ENCODE measurements at regions not wholly inside any gene's neighbourhood (a gene's known extent, or its start where the extent isn't known, plus 50 kb on each side); places are given as distances from the start of the nearest gene placed in this dataset.
"Not testable (repeated sequence)": the region's sequence is repeated elsewhere in the genome, so short reads cannot be mapped to it uniquely, and the experiment has no call there.

DNA sequence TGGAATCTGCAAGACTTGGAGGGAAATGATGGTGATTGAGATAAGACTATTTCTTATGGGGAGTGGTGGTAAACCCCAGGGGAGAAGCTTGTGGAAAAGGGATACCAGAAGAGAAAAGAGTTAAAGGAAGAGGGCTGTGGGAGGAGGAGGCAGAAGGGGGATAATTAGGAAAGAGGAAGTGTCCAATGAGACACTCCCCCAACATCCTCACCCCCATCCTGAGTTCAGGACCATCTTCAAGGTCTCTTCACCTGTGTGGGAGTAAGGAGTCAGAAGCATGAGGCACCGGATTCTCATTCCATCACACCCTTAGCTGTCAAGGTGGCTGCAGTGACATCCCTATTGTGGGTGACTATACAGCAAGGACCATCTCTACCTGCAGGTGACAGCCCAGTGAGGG is 106.6 kb upstream of the POC5 start:
- ChIA-PET POLR2A (ENCODE audit: low non-redundant PET) (no interaction called here), CTCF (no interaction called here)
- H3K27me3 ChIP-seq (replicated peaks; ENCODE audit: insufficient read depth, low read depth, low read length, poor library complexity) = no peaks in the 10 kb centered on the region
- no peaks in the 10 kb centered on the region for H3K4me1 ChIP-seq (ENCODE audit: insufficient read depth, low read length, poor library complexity, severe bottlenecking)
- H3K27ac ChIP-seq (ENCODE audit: low read depth, low read length, poor library complexity, severe bottlenecking) = no peak overlapping the region
- no peak overlapping the region for H3K4me3 ChIP-seq (ENCODE audit: low read depth, low read length, poor library complexity, severe bottlenecking)
- no TSS peak for BruUV-seq (replicated peaks)
- intact Hi-C loops (cut with micrococcal nuclease; ENCODE audit: unreplicated experiment) = no loop called here
- TF ChIP-seq EZH2 (IDR thresholded peaks at IDR 0.05; ENCODE audit: borderline replicate concordance, low read depth, low read length, poor library complexity, severe bottlenecking) = no peak
- TF ChIP-seq, protein P1, sequence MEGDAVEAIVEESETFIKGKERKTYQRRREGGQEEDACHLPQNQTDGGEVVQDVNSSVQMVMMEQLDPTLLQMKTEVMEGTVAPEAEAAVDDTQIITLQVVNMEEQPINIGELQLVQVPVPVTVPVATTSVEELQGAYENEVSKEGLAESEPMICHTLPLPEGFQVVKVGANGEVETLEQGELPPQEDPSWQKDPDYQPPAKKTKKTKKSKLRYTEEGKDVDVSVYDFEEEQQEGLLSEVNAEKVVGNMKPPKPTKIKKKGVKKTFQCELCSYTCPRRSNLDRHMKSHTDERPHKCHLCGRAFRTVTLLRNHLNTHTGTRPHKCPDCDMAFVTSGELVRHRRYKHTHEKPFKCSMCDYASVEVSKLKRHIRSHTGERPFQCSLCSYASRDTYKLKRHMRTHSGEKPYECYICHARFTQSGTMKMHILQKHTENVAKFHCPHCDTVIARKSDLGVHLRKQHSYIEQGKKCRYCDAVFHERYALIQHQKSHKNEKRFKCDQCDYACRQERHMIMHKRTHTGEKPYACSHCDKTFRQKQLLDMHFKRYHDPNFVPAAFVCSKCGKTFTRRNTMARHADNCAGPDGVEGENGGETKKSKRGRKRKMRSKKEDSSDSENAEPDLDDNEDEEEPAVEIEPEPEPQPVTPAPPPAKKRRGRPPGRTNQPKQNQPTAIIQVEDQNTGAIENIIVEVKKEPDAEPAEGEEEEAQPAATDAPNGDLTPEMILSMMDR (conservative IDR thresholded peaks at IDR 0.05; ENCODE audit: low read depth, low read length) = no peak
- H3K9me3 ChIP-seq (ENCODE audit: low read depth, low read length, poor library complexity, severe bottlenecking) = no peaks in the 10 kb centered on the region
- no peaks in the 10 kb centered on the region for H3K36me3 ChIP-seq (ENCODE audit: insufficient read depth, low read length, poor library complexity, severe bottlenecking)
- DNase-seq (ENCODE audit: low spot score) = no peak

DNA sequence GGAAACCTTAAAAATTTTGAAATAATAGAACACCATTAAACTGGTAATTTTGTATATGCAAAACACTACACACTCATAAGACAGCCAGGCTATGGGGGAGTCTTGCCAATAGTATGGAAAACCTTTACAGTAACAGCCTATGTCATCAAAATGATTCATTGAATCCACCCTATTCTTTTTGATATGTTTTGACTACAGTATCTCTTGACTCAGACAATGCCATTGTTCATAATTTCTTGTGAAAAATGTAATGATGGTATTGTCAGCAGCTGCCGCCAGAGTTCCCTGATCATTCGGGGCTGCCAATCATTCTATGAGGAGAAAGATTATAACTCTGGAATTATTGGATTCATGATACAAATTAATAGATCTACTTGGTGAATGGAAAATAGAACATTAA is 101.4 kb upstream of the POC5 start:
- ChIA-PET POLR2A (ENCODE audit: low non-redundant PET) (no interaction called here), CTCF (no interaction called here)
- Histone ChIP-seq H3K27ac (ENCODE audit: low read depth, low read length, poor library complexity, severe bottlenecking) (no peak overlapping the region), H3K27me3 (replicated peaks; ENCODE audit: insufficient read depth, low read depth, low read length, poor library complexity) (peaks cover 5% of the 10 kb centered on the region), H3K9me3 (ENCODE audit: low read depth, low read length, poor library complexity, severe bottlenecking) (no peaks in the 10 kb centered on the region), H3K36me3 (ENCODE audit: insufficient read depth, low read length, poor library complexity, severe bottlenecking) (no peaks in the 10 kb centered on the region), H3K4me1 (ENCODE audit: insufficient read depth, low read length, poor library complexity, severe bottlenecking) (no peaks in the 10 kb centered on the region), H3K4me3 (ENCODE audit: low read depth, low read length, poor library complexity, severe bottlenecking) (no peak overlapping the region)
- intact Hi-C loops (cut with micrococcal nuclease; ENCODE audit: unreplicated experiment) = no loop called here
- no TSS peak for BruUV-seq (replicated peaks)
- no peak for DNase-seq (ENCODE audit: low spot score)
- TF ChIP-seq, protein P1 (conservative IDR thresholded peaks at IDR 0.05; ENCODE audit: low read depth, low read length) = no peak
- no peak for TF ChIP-seq EZH2 (IDR thresholded peaks at IDR 0.05; ENCODE audit: borderline replicate concordance, low read depth, low read length, poor library complexity, severe bottlenecking)

DNA sequence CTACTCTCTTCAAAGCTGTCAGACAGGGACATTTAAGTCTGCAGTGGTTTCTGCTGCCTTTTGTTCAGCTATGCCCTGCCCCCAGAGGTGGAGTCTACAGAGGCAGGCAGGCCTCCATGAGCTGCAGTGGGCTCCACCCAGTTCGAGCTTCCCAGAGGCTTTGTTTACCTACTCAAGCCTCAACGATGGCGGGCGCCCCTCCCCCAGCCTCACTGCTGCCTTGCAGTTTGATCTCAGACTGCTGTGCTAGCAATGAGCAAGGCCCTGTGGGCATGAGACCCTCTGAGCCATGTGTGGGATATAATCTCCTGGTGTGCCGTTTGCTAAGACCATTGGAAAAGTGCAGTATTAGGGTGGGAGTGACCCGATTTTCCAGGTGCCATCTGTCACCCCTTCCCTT is 82.5 kb upstream of the POC5 start:
- H3K4me1 ChIP-seq (ENCODE audit: insufficient read depth, low read length, poor library complexity, severe bottlenecking); DNase-seq (ENCODE audit: low spot score); H3K9me3 ChIP-seq (ENCODE audit: low read depth, low read length, poor library complexity, severe bottlenecking); CTCF ChIA-PET; H3K27ac ChIP-seq (ENCODE audit: low read depth, low read length, poor library complexity, severe bottlenecking); BruUV-seq (replicated peaks); POLR2A ChIA-PET (ENCODE audit: low non-redundant PET); intact Hi-C loops (cut with micrococcal nuclease; ENCODE audit: unreplicated experiment); H3K4me3 ChIP-seq (ENCODE audit: low read depth, low read length, poor library complexity, severe bottlenecking); H3K36me3 ChIP-seq (ENCODE audit: insufficient read depth, low read length, poor library complexity, severe bottlenecking); H3K27me3 ChIP-seq (replicated peaks; ENCODE audit: insufficient read depth, low read depth, low read length, poor library complexity): not testable (repeated sequence)

DNA sequence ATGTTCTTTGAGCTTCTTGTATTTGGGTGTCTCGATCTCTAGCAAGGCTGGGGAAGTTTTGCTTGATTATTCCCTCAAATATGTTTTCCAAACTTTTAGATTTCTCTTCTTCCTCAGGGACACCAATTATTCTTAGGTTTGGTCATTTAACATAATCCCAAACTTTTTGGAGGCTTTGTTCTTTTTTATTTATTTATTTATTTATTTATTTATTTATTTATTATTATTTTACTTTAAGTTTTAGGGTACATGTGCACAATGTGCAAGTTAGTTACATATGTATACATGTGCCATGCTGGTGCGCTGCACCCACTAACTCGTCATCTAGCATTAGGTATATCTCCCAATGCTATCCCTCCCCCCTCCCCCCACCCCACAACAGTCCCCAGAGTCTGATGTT is 52.1 kb upstream of the POC5 start:
- H3K27ac ChIP-seq (ENCODE audit: low read depth, low read length, poor library complexity, severe bottlenecking); intact Hi-C loops (cut with micrococcal nuclease; ENCODE audit: unreplicated experiment); CTCF ChIA-PET; H3K4me1 ChIP-seq (ENCODE audit: insufficient read depth, low read length, poor library complexity, severe bottlenecking); BruUV-seq (replicated peaks); H3K36me3 ChIP-seq (ENCODE audit: insufficient read depth, low read length, poor library complexity, severe bottlenecking); H3K27me3 ChIP-seq (replicated peaks; ENCODE audit: insufficient read depth, low read depth, low read length, poor library complexity); POLR2A ChIA-PET (ENCODE audit: low non-redundant PET); DNase-seq (ENCODE audit: low spot score); H3K4me3 ChIP-seq (ENCODE audit: low read depth, low read length, poor library complexity, severe bottlenecking); H3K9me3 ChIP-seq (ENCODE audit: low read depth, low read length, poor library complexity, severe bottlenecking): not testable (repeated sequence)
